ENCODE measurements at regions not wholly inside any gene's neighbourhood (a gene's known extent, or its start where the extent isn't known, plus 50 kb on each side); places are given as distances from the start of the nearest gene placed in this dataset.
"Not testable (repeated sequence)": the region's sequence is repeated elsewhere in the genome, so short reads cannot be mapped to it uniquely, and the experiment has no call there.

GRCh38 chr9:75491533-75491932, 398.9 kb upstream of the PCSK5 start:
- TF ChIP-seq, protein P1, sequence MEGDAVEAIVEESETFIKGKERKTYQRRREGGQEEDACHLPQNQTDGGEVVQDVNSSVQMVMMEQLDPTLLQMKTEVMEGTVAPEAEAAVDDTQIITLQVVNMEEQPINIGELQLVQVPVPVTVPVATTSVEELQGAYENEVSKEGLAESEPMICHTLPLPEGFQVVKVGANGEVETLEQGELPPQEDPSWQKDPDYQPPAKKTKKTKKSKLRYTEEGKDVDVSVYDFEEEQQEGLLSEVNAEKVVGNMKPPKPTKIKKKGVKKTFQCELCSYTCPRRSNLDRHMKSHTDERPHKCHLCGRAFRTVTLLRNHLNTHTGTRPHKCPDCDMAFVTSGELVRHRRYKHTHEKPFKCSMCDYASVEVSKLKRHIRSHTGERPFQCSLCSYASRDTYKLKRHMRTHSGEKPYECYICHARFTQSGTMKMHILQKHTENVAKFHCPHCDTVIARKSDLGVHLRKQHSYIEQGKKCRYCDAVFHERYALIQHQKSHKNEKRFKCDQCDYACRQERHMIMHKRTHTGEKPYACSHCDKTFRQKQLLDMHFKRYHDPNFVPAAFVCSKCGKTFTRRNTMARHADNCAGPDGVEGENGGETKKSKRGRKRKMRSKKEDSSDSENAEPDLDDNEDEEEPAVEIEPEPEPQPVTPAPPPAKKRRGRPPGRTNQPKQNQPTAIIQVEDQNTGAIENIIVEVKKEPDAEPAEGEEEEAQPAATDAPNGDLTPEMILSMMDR (IDR thresholded peaks at IDR 0.05): no peak
- TF ChIP-seq ZFX (IDR thresholded peaks at IDR 0.05; ENCODE audit: borderline replicate concordance): no peak
- H3K27ac ChIP-seq: no peak overlapping the region

DNA sequence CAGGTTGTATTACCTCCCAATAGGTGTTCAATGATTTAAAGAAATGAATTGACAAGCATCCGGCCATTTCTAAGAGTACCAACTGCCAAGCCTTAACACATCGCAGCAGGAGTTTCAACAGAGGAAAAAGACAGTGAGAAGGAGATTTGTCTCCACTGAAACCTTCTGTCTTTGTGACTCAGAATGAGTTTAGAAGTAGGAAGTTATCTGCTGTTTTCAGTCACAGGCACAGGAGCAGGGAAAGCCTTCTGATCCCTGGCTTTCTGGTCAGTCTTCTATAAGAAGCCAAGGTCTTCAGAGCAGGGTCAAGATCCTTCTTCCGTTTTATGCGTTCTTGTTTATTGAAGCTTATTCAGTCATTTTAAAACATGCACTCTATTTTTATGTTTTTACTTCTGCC, 390.7 kb upstream of the PCSK5 start:
- H3K27ac ChIP-seq: no peak overlapping the region
- no peak for TF ChIP-seq ZFX (IDR thresholded peaks at IDR 0.05; ENCODE audit: borderline replicate concordance)
- TF ChIP-seq, protein P1 (IDR thresholded peaks at IDR 0.05): no peak

GRCh38 chr9:75500479-75500878, 390.0 kb upstream of the PCSK5 start:
- H3K27ac ChIP-seq: no peak overlapping the region
- no peak for TF ChIP-seq ZFX (IDR thresholded peaks at IDR 0.05; ENCODE audit: borderline replicate concordance)
- TF ChIP-seq, protein P1 (IDR thresholded peaks at IDR 0.05): no peak

DNA sequence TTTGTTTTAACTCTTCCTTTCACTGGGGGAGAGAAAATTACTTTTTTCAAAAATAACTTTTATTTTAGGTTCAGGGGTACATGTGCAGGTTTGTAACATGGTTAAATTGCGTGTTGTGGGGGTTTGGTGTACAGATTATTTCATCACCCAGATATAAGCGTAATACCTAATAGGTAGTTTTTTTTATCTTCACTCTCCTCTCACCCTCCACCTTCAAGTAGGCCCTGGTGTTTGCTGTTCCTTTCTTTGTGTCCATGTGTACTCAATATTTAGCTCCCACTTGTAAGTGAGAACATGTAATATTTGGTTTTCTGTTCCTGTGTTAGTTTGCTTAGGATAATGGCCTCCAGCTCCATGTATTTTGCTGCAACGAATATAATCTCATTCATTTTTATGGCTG, 389.5 kb upstream of the PCSK5 start:
- H3K27ac ChIP-seq: not testable (repeated sequence)

DNA sequence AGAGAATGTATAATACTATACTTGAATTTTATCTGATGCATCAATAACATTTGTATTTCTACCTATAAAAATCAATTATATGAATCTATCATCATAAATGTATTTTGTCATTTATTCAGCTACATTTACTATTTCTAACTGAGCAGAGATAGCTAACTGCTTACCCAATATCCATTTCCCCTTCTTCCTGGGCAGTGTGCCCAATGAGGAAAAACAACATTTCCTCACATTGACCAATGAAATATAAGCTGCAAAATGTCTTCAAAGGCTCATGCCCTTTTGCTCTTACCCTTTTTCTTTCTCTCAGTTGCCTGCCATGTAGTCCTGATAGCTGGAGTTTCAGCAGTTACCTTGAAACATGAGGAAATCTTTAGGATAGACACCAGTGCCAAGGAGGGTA, 385.8 kb upstream of the PCSK5 start:
- no peak for TF ChIP-seq ZFX (IDR thresholded peaks at IDR 0.05; ENCODE audit: borderline replicate concordance)
- TF ChIP-seq, protein P1 (IDR thresholded peaks at IDR 0.05): no peak

DNA sequence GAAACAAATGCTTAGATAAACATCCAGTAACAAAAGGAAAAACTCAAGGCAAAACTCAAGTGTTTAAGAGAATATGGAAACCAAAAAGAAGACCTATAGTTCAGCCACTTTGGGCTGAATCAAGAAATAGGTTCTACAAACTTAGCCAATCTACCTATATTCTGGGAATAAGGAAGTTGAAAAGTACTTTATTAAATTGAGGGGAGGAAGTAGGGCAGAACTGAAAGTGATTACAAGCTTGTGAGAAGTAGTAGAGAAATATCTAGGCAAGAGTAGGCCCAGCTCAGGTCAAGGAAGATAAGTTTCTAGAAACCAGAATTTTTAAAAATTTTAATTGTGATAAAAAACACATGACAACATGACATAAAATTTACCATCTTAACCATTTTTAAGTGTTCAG, 384.8 kb upstream of the PCSK5 start:
- no peak overlapping the region for H3K27ac ChIP-seq
- no peak for TF ChIP-seq ZFX (IDR thresholded peaks at IDR 0.05; ENCODE audit: borderline replicate concordance)
- TF ChIP-seq, protein P1 (IDR thresholded peaks at IDR 0.05): no peak

More for the DNA sequence above, 385.8 kb upstream of the PCSK5 start:
- no peak overlapping the region for H3K27ac ChIP-seq

DNA sequence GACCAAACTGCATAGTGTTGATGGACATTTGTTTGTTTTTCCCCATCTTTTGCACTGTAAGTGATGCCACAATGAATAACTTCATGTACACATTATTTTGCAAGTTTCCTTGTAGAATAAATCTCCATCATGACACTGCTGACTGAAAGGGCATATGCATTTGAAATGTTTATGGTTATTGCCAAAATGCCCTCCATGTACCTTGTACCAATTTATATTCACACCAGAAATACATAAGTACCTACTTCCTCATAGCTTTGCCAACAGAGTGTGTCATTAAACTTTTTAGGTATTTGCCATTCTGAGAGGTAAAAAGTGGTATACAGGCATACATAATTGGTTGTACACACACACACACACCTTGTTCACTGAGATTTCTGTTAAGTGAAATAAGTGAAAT, 361.0 kb upstream of the PCSK5 start:
- TF ChIP-seq ZFX (IDR thresholded peaks at IDR 0.05; ENCODE audit: borderline replicate concordance): no peak
- TF ChIP-seq, protein P1 (IDR thresholded peaks at IDR 0.05): no peak
- H3K27ac ChIP-seq: no peak overlapping the region

DNA sequence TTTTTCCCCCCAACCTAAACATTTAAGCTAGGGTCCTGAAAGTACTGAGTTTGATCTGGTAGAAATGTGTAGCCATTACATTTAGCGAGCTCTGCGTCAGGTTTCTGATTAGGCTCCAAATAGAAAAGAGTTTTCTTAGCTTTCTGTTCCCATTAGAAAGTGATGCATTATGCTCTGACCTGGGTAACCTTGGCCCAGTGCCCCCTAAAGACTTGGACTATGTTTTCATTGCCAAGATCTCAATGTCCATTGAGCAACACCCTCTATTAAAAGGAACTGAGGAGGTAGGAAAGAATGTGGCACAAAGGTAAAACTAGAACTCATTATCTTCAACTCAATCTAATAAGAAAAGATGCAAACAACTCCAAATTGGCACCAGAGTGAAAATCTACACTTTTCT, 358.9 kb upstream of the PCSK5 start:
- no peak for TF ChIP-seq ZFX (IDR thresholded peaks at IDR 0.05; ENCODE audit: borderline replicate concordance)
- TF ChIP-seq, protein P1 (IDR thresholded peaks at IDR 0.05): no peak
- H3K27ac ChIP-seq: no peak overlapping the region
